Ishikawa (cell line): ENCODE measurements at regions not wholly inside any gene's neighbourhood (a gene's known extent, or its start where the extent isn't known, plus 50 kb on each side); places are given as distances from the start of the nearest gene placed in this dataset.

ENCODE experiments used
- CEBPB ChIP-seq: IDR thresholded peaks from 2 replicates; pipeline ENCODE4 v1.6.1; 2012
- EP300 ChIP-seq: IDR thresholded peaks from 2 replicates; pipeline ENCODE4 v1.6.1; 2012; ENCODE audit warnings: borderline replicate concordance
- MAX ChIP-seq: IDR thresholded peaks from 2 replicates; pipeline ENCODE4 v1.6.1; 2012

GRCh38 chr13:84812789-84813188 is 930.5 kb upstream of the SLITRK1 start:
- TF ChIP-seq CEBPB (no peak), MAX (no peak), EP300 (no peak)
